GM21515 (cell line): ENCODE measurements at regions not wholly inside any gene's neighbourhood (a gene's known extent, or its start where the extent isn't known, plus 50 kb on each side); places are given as distances from the start of the nearest gene placed in this dataset.
"Not testable (repeated sequence)": the region's sequence is repeated elsewhere in the genome, so short reads cannot be mapped to it uniquely, and the experiment has no call there.

Experiments used
- ATAC-seq: cut with Tn5 transposase; IDR thresholded peaks from one replicate; pipeline ENCODE4 v1.9.1; 2021; ENCODE audit not compliant: unreplicated experiment

- no peak for ATAC-seq
These were observed 276.8 kb downstream of the PYDC2 start for GRCh38 chr3:191737742-191738141.

DNA sequence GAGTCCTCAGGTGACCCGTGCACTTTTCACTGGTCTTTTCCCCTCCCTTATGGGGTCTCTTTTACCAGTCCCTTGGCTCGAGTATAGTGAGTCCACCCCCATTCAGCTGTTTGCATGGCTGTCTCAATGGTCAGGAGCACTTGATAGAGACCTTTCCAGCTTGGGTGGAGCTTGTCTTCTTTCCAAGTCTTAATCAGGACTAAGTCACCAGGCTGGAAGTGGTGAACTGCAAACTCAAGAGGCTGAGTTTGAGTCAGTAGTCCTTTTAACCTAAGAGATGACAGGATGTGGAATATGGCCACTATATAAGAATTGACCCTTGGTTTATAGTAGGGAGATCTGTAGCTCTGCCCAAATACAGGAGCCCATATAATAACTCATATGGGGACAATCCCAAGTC lies 279.7 kb downstream of the PYDC2 start:
- ATAC-seq = no peak

- not testable (repeated sequence) for ATAC-seq
These were observed 280.9 kb downstream of the PYDC2 start for GRCh38 chr3:191741847-191742350.

DNA sequence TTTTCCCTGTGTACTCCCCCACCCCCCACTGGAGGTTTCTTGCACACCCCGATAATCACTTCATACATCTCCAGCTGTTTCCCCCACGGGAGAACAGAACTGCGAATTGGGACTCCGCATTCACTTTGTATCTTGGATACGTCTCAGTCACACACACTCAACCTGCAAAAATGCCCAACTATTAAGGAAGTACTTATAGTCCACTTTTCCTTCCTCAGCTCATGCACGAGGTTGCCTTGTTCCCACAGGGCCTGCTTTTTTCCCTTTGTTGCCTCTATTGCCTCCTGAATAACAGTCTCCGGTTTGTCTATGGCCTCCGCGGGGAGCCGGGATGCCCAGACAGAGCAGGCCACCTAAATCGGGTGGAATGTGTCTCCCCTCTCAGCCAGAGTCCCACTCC lies 282.3 kb downstream of the PYDC2 start:
- ATAC-seq = no peak

- no peak for ATAC-seq
These were observed 289.7 kb downstream of the PYDC2 start for GRCh38 chr3:191750618-191751017.

GRCh38 chr3:191753196-191753595 lies 292.2 kb downstream of the PYDC2 start:
- ATAC-seq = no peak

DNA sequence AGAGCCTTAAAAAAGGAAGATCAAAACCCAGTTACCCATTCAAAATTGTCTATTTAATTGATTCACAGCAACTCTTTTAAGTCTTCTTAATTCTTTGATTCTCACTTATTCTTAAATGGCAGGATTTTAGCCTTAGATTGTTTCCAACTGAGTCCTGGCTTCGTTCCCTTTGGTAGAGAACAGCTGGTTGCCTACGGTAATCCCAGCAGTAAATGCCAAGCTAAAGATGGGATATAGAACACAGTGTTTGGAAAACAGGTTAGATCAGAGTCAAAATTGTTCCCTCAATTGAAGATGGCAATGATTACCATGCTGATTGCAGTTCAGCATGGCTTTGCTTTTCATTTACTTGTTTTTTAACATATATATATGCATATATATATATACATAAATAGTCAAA lies 300.9 kb downstream of the PYDC2 start:
- ATAC-seq = no peak

DNA sequence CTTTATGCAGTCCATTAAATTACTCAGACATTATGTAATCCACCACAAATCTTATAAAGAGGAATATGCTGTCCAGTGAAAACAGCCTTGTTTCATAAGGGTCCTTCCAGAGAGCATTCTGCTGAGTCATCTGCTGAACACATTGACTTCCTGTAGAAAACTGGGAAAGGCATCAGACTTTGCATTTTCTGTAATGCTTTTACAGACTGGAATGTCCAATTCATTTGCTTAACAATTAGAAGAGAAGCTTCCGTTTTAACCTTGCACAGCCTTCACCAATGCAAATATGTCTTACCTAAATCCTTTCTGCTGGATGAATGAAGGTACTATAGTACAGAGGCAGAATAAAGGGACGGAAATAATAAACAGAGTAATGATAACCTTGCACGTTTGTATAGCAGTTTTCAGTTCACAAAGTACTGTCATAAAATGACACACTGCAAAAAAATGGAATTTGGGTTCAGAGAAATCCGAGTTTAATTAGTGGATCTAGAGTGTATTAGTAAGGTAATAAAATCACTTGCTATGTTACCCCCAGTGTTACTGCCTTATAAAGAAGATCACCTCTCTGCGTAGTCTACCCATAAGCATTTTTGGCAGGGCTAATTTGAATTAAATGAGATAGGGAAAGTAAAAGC lies 301.5 kb downstream of the PYDC2 start:
- no peak for ATAC-seq

DNA sequence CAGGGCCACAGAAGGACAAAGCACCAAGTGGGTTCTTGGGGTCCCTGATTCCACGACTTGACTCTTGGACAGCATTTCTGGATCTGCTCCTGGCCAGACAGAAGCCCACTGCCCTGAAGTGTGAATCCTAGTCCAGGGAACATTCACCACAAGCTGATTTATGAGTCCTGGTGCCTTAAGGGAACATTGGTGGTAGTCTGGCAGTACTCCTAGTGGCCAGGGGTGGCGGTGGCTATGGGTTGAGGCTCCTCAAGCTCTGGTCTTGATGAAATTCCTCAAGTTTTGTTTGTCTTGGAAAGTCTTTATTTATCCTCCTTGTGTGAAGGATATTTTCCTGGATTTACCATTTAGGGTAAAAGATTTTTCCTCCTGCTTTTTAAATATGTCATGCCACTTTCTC lies 307.5 kb downstream of the PYDC2 start:
- no peak for ATAC-seq

GRCh38 chr3:191770541-191770940 lies 309.6 kb downstream of the PYDC2 start:
- no peak for ATAC-seq

DNA sequence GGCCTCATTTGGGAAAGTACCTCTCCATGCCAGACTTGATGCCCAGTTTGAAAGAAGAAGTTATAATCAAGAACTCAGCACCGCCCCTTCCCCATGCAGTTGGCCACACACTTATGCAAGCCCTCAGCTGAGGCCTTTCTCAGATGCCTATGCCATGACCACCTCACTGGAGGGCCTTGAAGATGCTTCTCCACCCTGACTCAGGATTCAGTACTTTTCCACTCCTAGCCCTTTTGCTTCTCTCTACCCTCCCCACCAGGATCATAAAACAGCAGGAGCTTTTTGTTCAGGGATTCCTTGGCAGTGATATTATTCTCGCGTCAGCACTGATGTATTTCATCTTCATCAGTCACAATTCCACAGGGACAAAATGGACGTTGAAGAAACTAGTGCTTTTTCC lies 313.5 kb downstream of the PYDC2 start:
- ATAC-seq = no peak

- no peak for ATAC-seq
These were observed 314.7 kb downstream of the PYDC2 start for GRCh38 chr3:191775451-191776233.

DNA sequence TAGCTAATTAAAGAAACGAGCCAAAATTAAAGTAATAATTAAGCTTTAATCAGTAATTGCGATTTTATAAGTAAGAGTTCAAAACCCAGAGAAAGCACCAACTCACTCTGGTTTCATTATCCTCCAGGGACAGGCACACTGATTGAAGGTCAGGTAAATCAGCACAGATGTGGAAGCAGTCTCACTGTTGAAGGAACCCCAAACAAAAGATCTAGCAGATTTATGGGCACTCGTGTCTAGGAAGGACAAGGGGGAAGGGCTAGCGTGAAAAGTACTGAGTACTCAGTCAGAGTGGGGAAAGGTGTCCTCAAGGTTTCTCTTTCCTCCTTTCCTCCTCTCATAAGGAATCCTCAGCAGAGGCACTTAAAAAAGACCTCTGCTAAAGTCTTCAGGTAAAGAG lies 320.1 kb downstream of the PYDC2 start:
- no peak for ATAC-seq

- ATAC-seq = no peak
These were observed 322.1 kb downstream of the PYDC2 start for GRCh38 chr3:191783024-191783423.

DNA sequence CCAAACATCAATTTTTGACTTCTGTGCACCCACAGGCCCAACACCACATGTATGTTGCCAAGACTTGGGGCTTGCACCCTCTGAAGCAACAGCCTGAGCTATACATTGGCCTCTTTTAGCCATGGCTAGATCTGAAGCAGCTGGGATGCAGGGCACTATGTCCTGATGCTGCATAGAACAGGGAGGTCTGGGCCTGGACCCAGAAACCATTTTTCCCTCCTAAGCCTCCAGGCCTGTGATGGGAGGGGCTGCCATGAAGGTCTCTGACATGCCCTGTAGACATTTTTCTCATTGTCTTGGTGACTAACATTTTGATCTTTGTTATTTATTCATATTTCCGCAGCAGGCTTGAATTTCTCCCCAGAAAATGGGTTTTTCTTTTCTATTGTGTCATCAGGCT lies 330.0 kb downstream of the PYDC2 start:
- ATAC-seq = no peak

GRCh38 chr3:191792580-191792979 lies 331.6 kb downstream of the PYDC2 start:
- no peak for ATAC-seq

DNA sequence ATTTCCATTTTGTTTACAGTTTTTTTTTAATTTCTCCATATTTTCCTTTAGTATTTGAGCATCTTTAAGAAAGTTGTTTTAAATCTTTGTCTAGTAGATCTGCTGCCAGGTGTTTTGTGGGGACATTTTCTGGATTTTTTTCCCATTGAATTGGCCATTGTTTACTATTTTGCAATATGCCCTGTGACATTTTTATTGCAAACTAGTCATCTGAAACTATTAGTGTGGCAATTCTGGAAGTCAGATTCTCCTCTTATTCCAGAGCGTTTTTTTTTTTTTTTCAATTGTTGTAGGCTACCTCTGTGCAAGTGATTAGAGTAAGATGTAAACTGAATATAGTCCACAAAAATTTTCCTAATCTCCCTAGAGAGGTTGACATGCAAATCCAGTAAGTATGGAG lies 334.2 kb downstream of the PYDC2 start:
- ATAC-seq = no peak

DNA sequence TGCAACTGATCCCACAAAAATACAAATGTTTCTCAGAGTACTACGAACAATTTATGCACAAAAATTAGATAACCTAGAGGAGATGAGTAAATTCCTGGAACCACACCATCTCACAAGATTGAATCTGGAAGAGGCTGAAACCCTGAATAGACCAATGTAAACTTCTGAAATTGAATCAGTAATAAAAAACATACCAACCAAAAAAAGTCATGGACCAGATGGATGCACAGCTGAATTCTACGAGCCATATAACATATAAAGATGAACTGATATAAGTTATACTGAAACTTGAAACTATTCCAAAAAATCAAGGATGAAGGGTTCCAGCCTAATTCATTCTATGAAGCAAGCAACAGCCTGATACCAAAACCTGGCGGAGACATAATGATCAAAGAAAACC lies 336.3 kb downstream of the PYDC2 start:
- no peak for ATAC-seq

- ATAC-seq = no peak
These were observed 341.7 kb downstream of the PYDC2 start for GRCh38 chr3:191802671-191803070.

DNA sequence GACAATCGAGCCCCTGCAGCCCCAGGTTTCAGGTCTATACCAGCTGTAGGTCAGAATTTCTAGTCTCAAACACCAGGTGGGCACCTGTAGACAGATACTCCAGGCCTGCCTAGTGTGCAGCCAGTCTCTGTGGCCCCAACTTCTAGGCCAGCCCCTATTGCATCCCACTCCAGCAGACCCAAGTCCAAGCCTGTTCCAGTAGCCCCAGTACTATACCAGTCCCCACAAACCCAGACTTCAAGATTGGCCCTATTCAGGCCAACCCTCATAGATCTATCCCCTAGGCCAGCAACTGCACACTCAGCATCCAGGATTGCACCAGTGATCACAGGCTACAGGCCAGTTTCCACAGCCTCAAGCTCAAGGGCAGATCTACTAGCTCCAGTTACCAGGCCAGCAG lies 344.0 kb downstream of the PYDC2 start:
- ATAC-seq = no peak

- ATAC-seq = no peak
These were observed 347.1 kb downstream of the PYDC2 start for GRCh38 chr3:191808073-191808472.

- no peak for ATAC-seq
These were observed 348.5 kb downstream of the PYDC2 start for GRCh38 chr3:191809326-191809949.
